K562 (cell line): ENCODE measurements at regions not wholly inside any gene's neighbourhood (a gene's known extent, or its start where the extent isn't known, plus 50 kb on each side); places are given as distances from the start of the nearest gene placed in this dataset.

Experiments
- BHLHE40 ChIP-seq: IDR thresholded peaks from 2 replicates; pipeline ENCODE4 v1.6.1; 2011; ENCODE audit warnings: low read length, improper control_type of control experiment
- CHD4 ChIP-seq: fragments of 200-600 bp; sonication (generic); IDR thresholded peaks from 3 replicates; pipeline ENCODE4 v1.6.1; 2012; ENCODE audit warnings: low read depth, mild to moderate bottlenecking, mixed read lengths, low read length, inconsistent platforms; ENCODE audit not compliant: insufficient read depth, insufficient replicate concordance, poor library complexity, severe bottlenecking
- ESRRA ChIP-seq: fragments of 450-650 bp; IDR thresholded peaks from 2 replicates; pipeline ENCODE4 v1.6.1; 2014; ENCODE audit warnings: low read depth, mild to moderate bottlenecking, moderate library complexity, borderline replicate concordance
- ZNF778 ChIP-seq: fragments of 450-650 bp; formaldehyde crosslinking; IDR thresholded peaks from 2 replicates; pipeline ENCODE4 v1.4.0; 2020; ENCODE audit warnings: mild to moderate bottlenecking, moderate library complexity

DNA sequence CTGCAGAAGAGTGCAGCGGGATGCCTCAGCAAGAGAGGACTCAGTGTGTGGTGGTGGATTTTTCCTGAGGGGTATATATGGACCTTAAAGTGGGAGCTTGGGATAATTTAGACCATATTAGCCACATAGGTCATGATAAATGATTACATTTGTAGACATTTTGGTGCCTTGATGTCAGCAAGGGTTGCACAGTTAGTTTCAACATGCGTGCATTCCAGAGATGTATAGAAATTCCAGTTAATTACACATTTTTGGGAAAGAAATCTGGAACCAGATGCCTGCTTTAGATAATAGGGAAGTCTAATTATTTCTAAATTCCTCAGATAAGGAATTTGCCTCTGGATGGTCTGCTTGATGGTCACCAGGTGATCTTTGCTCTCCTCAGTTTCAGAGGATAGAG is 440.6 kb upstream of the PAPPA start:
- TF ChIP-seq ESRRA (no peak), ZNF778 (no peak), BHLHE40 (no peak), CHD4 (no peak)
